GM23338 (cell line): ENCODE measurements at regions not wholly inside any gene's neighbourhood (a gene's known extent, or its start where the extent isn't known, plus 50 kb on each side); places are given as distances from the start of the nearest gene placed in this dataset.
A peak's percentile ranks its signal among the peaks of the same experiment; 100 is the strongest.

Experiments used
- ATAC-seq: fragments of 200-7000 bp; cut with Tn5 transposase; 3 replicates; pipeline ENCODE4 v1.9.1; 2020
- DNase-seq: peaks from one replicate; pipeline ENCODE4 v3.0.0-alpha.2; 2015; ENCODE audit warnings: low spot score
- H2AFZ ChIP-seq: fragments of 200-600 bp; sonication (generic); 2 replicates; pipeline ENCODE4 v1.8.0; 2016; ENCODE audit warnings: antibody characterized with exemption, mild to moderate bottlenecking, moderate library complexity
- H3F3A ChIP-seq: fragments of 200-600 bp; sonication (generic); replicated peaks from 2 replicates; pipeline ENCODE4 v1.8.0; 2017; ENCODE audit warnings: antibody characterized with exemption, mixed run types, low read depth
- H3K27ac ChIP-seq: fragments of 200-600 bp; sonication (generic); 2 replicates; pipeline ENCODE4 v1.6.1; 2016; ENCODE audit warnings: low read depth
- H3K27me3 ChIP-seq: fragments of 200-600 bp; sonication (generic); 2 replicates; pipeline ENCODE4 v1.8.0; 2016; ENCODE audit warnings: mild to moderate bottlenecking, mixed run types, moderate library complexity; ENCODE audit not compliant: insufficient read depth
- H3K36me3 ChIP-seq: fragments of 200-600 bp; sonication (generic); 2 replicates; pipeline ENCODE4 v1.8.0; 2016; ENCODE audit warnings: mild to moderate bottlenecking; ENCODE audit not compliant: insufficient read depth
- H3K4me1 ChIP-seq: fragments of 200-600 bp; sonication (generic); 2 replicates; pipeline ENCODE4 v1.8.0; 2016; ENCODE audit warnings: mild to moderate bottlenecking, moderate library complexity; ENCODE audit not compliant: insufficient read depth
- H3K4me2 ChIP-seq: fragments of 200-600 bp; sonication (generic); 2 replicates; pipeline ENCODE4 v1.7.1; 2017; ENCODE audit warnings: mixed run types
- H3K4me3 ChIP-seq: fragments of 200-600 bp; sonication (generic); 2 replicates; pipeline ENCODE4 v1.6.1; 2016; ENCODE audit warnings: mixed run types
- H3K79me2 ChIP-seq: fragments of 200-600 bp; sonication (generic); replicated peaks from 2 replicates; pipeline ENCODE4 v1.8.0; 2017; ENCODE audit warnings: mild to moderate bottlenecking; ENCODE audit not compliant: insufficient read depth
- H3K9me2 ChIP-seq: fragments of 200-600 bp; sonication (generic); 2 replicates; pipeline ENCODE4 v1.8.0; 2017; ENCODE audit not compliant: insufficient read depth
- H4K20me1 ChIP-seq: fragments of 200-600 bp; sonication (generic); replicated peaks from 2 replicates; pipeline ENCODE4 v1.8.0; 2017; ENCODE audit warnings: mild to moderate bottlenecking; ENCODE audit not compliant: insufficient read depth
- H3K27ac Mint-ChIP-seq: 2 replicates; pipeline ENCODE4 v1.8.0; 2020; ENCODE audit warnings: inconsistent platforms, mild to moderate bottlenecking, moderate library complexity, mixed read lengths
- H3K27me3 Mint-ChIP-seq: 3 replicates; pipeline ENCODE4 v1.8.0; 2022; ENCODE audit warnings: low read depth, mild to moderate bottlenecking, moderate library complexity, mixed read lengths, inconsistent platforms; ENCODE audit not compliant: insufficient read depth, poor library complexity
- H3K36me3 Mint-ChIP-seq: 3 replicates; pipeline ENCODE4 v1.8.0; 2021; ENCODE audit warnings: low read depth, mild to moderate bottlenecking, inconsistent platforms, moderate library complexity, mixed read lengths
- H3K4me1 Mint-ChIP-seq: 3 replicates; pipeline ENCODE4 v1.8.0; 2020; ENCODE audit warnings: mild to moderate bottlenecking, inconsistent platforms, mixed read lengths
- H3K4me3 Mint-ChIP-seq: 3 replicates; pipeline ENCODE4 v1.8.0; 2021; ENCODE audit warnings: moderate library complexity, mild to moderate bottlenecking, inconsistent platforms, mixed read lengths
- H3K9me3 Mint-ChIP-seq: 3 replicates; pipeline ENCODE4 v1.8.0; 2020; ENCODE audit warnings: moderate library complexity, mild to moderate bottlenecking, inconsistent platforms, mixed read lengths
- EZH2phosphoT487 ChIP-seq: fragments of 200-600 bp; sonication (generic); IDR thresholded peaks from one replicate; pipeline ENCODE4 v1.8.1; 2018; ENCODE audit warnings: antibody characterized with exemption; ENCODE audit not compliant: unreplicated experiment
- JUNB ChIP-seq: IDR thresholded peaks from one replicate; pipeline ENCODE4 v1.6.1; 2016; ENCODE audit warnings: antibody characterized with exemption; ENCODE audit not compliant: unreplicated experiment
- STAT1 ChIP-seq: IDR thresholded peaks from one replicate; pipeline ENCODE4 v1.6.1; 2016; ENCODE audit warnings: antibody characterized with exemption; ENCODE audit not compliant: unreplicated experiment
- ZNF114 ChIP-seq: fragments of 250-450 bp; sonication (Bioruptor Pico); IDR thresholded peaks from 2 replicates; pipeline ENCODE4 v1.5.0; 2020; ENCODE audit warnings: mild to moderate bottlenecking, moderate library complexity
- ZNF462 ChIP-seq: fragments of 250-450 bp; sonication (Bioruptor Pico); IDR thresholded peaks from 2 replicates; pipeline ENCODE4 v1.5.0; 2020; ENCODE audit warnings: mild to moderate bottlenecking, moderate library complexity

DNA sequence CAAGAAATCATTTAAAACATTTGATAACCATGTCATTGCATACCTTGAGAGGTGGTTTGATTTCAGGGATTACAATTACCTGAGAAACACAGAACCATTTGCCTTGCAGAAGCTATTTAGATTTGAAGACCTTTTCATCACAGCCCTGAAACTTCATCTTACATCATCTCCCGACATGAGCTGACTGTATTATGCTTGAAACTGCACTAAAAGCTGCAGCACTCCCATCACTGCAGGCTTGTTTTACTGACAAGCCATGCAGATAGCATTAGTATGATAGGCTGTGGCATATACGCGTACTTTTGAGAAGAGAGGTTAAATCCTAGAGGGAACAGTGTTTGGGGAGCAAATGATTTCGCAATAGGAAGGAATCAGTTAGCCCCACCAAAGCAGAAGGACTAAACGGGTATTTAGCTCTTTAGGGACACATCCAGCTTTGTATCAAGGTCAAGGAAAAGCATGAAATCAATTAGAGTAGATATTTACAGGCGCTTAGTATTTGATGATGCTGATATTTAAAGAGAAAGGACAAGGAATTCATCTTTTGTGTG lies 133.2 kb upstream of the DIAPH2 start:
- Mint-ChIP-seq H3K27ac (no peak overlapping the region), H3K4me1 (peaks cover 11% of the 10 kb centered on the region; the same call in 2 of the 3 replicates), H3K4me3 (no peak overlapping the region), H3K9me3 (no peaks in the 10 kb centered on the region), H3K27me3 (no peaks in the 10 kb centered on the region), H3K36me3 (no peaks in the 10 kb centered on the region)
- Histone ChIP-seq H3K4me3 (no peak overlapping the region), H3K79me2 (no peaks in the 10 kb centered on the region), H3K27me3 (no peaks in the 10 kb centered on the region), H3K9me2 (no peaks in the 10 kb centered on the region), H3K4me1 (no peaks in the 10 kb centered on the region), H3K36me3 (no peaks in the 10 kb centered on the region), H3K27ac (no peak overlapping the region), H3F3A (no peaks in the 10 kb centered on the region), H3K4me2 (no peak overlapping the region), H4K20me1 (no peaks in the 10 kb centered on the region), H2AFZ (0 out of 2 replicates have a peak overlapping the region, but pooled peaks have one; percentile 47)
- DNase-seq = no peak
- TF ChIP-seq ZNF462 (CRISPR knock-in tag) = no peak
- TF ChIP-seq ZNF114 (CRISPR knock-in tag) = no peak
- TF ChIP-seq STAT1 = no peak
- no peak for TF ChIP-seq EZH2phosphoT487
- no peak for TF ChIP-seq JUNB
- no peak for ATAC-seq

DNA sequence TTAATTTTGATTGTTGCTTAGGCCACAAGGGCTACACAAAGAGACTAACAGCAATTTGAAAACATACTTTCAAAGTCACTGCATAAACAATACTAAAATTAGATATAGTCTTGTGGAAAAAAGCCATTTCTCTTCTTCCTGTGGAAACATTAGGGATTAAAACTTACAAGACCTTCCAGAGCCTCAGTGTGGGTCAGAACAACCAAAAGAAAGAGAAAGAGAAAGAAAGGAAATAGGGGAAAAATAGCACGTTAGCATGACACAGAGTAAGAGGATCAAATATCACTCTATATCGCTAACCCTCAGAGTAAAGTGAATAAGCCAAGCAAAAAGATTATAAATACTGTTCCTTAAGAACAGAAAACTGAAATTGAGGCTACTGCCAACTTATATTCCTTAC lies 127.8 kb upstream of the DIAPH2 start:
- H3K36me3 ChIP-seq = no peaks in the 10 kb centered on the region
- H2AFZ ChIP-seq = peak overlapping the region; percentile 47; the same call in 1 of the 2 replicates
- no peaks in the 10 kb centered on the region for H3K27me3 Mint-ChIP-seq
- no peak for TF ChIP-seq ZNF462 (CRISPR knock-in tag)
- no peak for TF ChIP-seq STAT1

More for the DNA sequence above, 127.8 kb upstream of the DIAPH2 start:
- DNase-seq (no peak), ATAC-seq (no peak)
- Histone ChIP-seq H3K9me2 (no peaks in the 10 kb centered on the region), H3K4me3 (no peak overlapping the region), H3K4me2 (no peak overlapping the region; the same call in 1 of the 2 replicates), H3K27ac (no peak overlapping the region), H4K20me1 (no peaks in the 10 kb centered on the region), H3F3A (no peaks in the 10 kb centered on the region), H3K79me2 (no peaks in the 10 kb centered on the region), H3K27me3 (no peaks in the 10 kb centered on the region), H3K4me1 (peaks cover 3% of the 10 kb centered on the region; the same call in 1 of the 2 replicates)
- no peak overlapping the region for H3K4me3 Mint-ChIP-seq
- no peaks in the 10 kb centered on the region for H3K36me3 Mint-ChIP-seq
- peak overlapping the region; percentile 83 for H3K27ac Mint-ChIP-seq
- H3K9me3 Mint-ChIP-seq = no peaks in the 10 kb centered on the region
- peaks cover 6% of the 10 kb centered on the region for H3K4me1 Mint-ChIP-seq
